KOPT-K1 (cell line): ENCODE measurements at regions not wholly inside any gene's neighbourhood (a gene's known extent, or its start where the extent isn't known, plus 50 kb on each side); places are given as distances from the start of the nearest gene placed in this dataset.

Source experiments
- H3K27ac ChIP-seq: fragments of 200-600 bp; sonication (generic); 2 replicates; pipeline ENCODE4 v1.5.1; 2016; ENCODE audit warnings: antibody characterized with exemption, mild to moderate bottlenecking, low read depth, low read length; ENCODE audit not compliant: poor library complexity, severe bottlenecking
- H3K36me3 ChIP-seq: fragments of 200-600 bp; sonication (generic); 2 replicates; pipeline ENCODE4 v1.5.1; 2017; ENCODE audit warnings: antibody characterized with exemption, mild to moderate bottlenecking, low read length, moderate library complexity; ENCODE audit not compliant: insufficient read depth
- H3K9me3 ChIP-seq: fragments of 200-600 bp; sonication (generic); 2 replicates; pipeline ENCODE4 v1.5.1; 2017; ENCODE audit warnings: antibody characterized with exemption, low read length, mild to moderate bottlenecking; ENCODE audit not compliant: insufficient read depth, poor library complexity, severe bottlenecking

DNA sequence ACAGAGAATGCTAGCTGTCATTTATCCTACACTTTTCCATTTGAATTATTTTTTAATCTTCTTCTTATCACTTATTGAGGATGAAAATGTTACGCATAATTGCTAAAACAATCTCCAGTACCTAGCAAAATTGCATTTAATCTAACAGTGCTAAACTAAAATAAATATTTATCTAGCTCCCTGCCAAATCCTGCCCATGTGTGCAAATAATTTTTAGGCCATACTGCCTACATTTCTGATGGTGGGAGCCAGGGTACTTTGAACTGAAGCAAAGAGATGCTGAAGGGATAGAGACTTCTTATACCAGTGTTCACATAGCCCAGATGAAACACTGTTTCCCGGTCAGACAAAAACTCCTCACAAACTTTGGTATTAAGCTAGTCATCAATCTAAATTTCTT is 1268.7 kb upstream of the PCDH20 start:
- H3K27ac ChIP-seq: no peak overlapping the region
- no peaks in the 10 kb centered on the region for H3K36me3 ChIP-seq
- H3K9me3 ChIP-seq: no peaks in the 10 kb centered on the region

DNA sequence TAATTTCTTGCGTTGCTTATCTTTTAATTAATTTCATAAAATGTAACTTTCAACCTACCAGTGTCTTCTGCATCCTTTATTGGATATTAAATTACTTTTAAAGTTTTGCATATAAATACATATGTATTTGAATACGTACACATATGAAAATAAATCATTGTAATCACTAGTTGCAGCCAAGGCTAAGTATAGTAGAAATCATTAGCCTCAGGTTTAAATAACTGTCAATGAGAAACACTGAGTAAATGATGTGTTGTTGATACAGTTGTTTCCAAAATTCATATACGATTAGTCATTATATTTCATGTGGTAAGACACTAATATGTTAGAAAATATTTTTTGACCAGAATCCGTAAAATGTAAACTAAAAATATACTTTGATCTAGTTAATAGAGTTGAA is 1267.1 kb upstream of the PCDH20 start:
- Histone ChIP-seq H3K9me3 (no peaks in the 10 kb centered on the region), H3K27ac (no peak overlapping the region), H3K36me3 (no peaks in the 10 kb centered on the region)

DNA sequence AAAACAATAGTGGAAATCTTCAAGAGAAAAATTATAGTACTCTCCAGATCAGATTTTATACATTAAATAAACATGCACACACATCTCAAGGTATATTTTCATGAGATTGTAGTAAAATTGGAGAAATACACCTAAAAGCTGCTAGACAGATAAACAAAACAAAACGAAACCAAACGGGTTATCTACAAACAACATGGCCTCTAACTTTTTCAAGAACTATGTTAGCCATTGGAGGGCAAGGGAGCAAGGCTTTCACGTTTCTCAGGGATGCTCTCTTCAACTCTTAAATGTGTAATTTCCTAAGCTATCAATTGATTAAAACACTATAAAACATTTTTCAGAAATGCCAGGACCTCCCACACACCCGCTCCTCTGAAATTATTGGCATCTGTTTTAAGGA is 1262.4 kb upstream of the PCDH20 start:
- H3K9me3 ChIP-seq: no peaks in the 10 kb centered on the region

DNA sequence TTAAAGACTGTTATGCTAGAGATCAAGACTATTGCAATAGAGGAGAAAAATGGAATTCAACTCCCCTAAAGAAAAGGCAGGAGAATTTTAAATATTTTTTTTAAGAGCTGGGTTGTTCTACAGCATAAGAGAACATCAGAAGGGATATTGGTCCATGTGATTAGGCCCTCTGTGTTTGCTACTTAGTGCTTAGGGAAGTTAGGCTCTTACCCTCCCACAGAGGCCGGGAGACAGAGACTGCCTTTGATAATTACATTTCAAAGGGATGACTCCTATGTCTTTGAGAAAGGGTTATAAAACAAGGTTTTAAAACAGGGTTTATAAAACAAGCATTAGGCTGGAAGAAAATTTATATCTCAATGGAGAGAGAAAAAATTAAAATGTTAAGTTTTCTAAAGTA is 1248.1 kb upstream of the PCDH20 start:
- no peaks in the 10 kb centered on the region for H3K36me3 ChIP-seq
- H3K9me3 ChIP-seq: no peaks in the 10 kb centered on the region

More for the DNA sequence above, 1262.4 kb upstream of the PCDH20 start:
- Histone ChIP-seq H3K27ac (no peak overlapping the region), H3K36me3 (no peaks in the 10 kb centered on the region)

DNA sequence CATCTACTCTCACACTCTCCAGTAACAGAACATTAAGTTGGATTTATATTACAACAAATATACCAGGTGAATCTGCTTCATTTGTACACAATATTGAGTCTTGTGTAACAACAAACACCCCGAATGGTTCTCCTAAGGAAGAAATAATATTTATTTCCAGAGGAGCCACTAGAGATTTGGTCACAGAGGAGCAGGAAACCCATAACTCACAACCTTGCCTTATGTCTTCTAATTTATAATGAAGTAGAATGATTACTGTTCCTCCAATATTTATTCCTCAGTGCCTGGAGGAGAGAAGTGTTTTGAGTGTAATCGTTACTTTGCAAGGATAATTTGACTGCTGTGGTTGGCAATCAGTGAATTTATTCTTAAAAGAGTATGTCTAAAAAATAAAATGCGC is 1243.7 kb upstream of the PCDH20 start:
- Histone ChIP-seq H3K9me3 (no peaks in the 10 kb centered on the region), H3K27ac (no peak overlapping the region), H3K36me3 (no peaks in the 10 kb centered on the region)

More for the DNA sequence above, 1248.1 kb upstream of the PCDH20 start:
- no peak overlapping the region for H3K27ac ChIP-seq

DNA sequence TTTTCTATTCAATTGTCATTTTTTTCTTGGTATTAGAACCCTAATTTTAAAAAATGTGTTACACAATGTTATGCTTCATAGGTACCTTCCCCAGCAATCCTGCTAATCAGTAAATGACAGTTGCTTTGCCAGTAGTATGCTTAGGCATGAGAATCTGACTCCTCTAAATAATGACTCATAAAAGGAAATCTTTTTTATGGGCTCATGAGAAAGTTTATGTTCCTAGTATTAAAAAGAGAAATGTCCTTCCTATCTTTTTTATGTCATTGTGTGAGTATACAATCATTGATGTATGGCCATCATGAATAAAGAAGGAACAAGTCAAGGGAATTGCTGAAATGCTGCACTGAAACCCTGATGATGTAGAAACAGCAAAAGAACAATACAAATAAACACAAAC is 1237.7 kb upstream of the PCDH20 start:
- no peaks in the 10 kb centered on the region for H3K9me3 ChIP-seq
- H3K27ac ChIP-seq: no peak overlapping the region
- no peaks in the 10 kb centered on the region for H3K36me3 ChIP-seq

DNA sequence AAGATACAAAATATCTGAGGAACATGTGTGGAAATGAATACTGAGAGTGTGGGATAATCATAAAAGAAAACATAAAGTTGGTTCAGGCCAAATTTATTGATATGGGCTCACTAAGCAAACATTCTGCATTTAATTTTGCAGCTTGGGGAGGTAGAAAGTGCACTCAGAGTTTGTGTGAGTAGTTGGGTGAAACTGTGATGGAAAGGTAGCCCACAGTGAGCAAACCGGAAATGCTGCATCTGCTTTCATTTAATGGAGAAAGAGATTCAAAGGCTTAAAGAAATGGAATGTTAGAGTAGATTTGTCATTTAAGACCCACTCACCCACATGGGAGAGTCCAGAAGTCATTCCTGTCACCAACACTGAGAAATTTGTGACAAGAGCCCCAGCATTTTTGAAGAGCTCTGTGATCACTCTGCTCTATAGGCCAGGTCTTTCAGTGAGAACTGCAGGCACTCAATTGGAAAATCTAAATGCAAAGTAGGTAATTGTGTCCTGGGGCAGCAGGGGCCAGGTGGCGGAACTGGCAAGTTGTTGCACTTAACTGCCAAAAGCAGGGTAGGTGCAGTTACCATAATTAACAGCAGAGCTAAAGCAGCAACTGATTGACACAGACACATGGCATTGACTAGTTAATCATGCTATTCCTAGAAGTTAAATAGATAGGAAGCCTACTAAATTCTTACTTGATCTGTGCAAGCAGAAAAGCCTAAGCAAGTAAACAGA is 1228.3 kb upstream of the PCDH20 start:
- Histone ChIP-seq H3K9me3 (no peaks in the 10 kb centered on the region), H3K27ac (no peak overlapping the region), H3K36me3 (no peaks in the 10 kb centered on the region)

DNA sequence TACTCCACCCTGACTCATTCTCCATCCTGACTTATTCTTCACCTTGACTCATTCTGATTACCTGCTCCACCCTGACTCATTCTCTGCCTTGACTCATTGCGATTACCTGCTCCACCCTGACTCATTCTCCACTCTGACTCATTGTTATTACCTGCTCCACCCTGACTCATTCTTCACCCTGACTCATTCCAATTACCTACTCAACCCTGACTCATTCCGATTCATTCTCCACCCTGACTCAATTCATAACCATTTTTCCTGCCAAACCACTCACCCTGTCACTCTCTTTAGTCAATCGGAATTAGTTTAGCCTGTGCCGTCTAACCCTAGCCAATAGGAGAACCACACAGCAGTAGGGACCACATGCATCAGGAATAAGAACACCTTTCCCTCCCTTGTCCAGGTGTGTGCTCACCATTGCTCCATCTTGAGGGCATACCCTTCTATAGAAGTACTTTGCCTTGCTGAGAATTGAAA is 1227.4 kb upstream of the PCDH20 start:
- H3K9me3 ChIP-seq: no peaks in the 10 kb centered on the region
- H3K36me3 ChIP-seq: no peaks in the 10 kb centered on the region
- H3K27ac ChIP-seq: no peak overlapping the region

DNA sequence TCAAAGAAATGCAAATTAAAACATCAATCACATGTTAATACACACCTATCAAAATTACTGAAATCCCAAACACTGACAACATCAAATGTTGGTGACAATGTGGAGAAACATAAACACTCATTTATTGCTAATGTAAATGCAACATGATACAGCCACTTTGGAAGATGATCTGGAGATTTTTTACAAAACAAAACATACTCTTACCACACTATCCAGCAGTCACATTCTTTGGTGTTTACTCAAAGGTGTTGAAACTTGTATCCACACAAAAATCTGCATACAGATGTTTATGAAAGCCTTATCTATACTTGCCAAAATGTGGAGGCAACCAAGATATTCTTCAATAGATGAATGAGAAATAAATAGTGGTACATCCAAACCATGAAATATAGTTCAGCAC is 1219.5 kb upstream of the PCDH20 start:
- Histone ChIP-seq H3K9me3 (peaks cover 4% of the 10 kb centered on the region), H3K36me3 (no peaks in the 10 kb centered on the region), H3K27ac (no peak overlapping the region)

DNA sequence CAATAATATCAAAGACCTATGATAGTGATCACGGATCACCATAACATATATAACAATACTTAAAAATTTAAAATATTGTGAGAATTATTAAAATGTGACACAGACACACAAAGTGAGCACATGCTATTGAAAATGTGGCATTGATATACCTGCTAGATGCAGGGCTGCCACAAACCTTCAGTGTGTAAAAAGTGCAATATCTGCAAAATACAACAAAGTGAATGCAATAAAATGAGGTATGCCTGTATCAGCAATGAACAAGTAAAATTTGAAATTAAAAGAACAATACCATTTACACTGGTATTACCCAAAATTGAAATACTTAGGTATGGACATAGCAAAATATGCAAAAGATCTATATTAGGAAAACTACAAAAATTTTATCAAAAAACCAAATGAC is 1217.8 kb upstream of the PCDH20 start:
- Histone ChIP-seq H3K9me3 (peaks cover 4% of the 10 kb centered on the region), H3K36me3 (no peaks in the 10 kb centered on the region)

DNA sequence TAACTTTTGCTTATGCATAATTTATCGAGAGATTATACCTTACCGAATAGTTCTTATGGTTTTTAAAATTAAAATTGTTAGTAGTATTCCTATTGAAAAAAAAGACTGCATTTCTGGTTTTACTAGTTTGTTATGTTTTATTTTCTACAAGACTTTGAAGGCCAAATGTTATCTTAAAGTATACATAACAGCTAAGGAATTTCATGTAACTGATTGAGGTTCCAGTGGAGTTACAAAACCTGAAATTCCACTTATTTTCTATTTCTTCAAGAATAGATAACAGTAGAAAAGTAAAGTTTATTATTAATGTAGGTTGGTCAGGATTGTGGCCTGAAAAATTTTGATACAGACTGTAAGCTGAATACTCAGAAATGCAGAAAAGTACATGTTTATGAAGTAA is 1216.0 kb upstream of the PCDH20 start:
- Histone ChIP-seq H3K9me3 (peaks cover 4% of the 10 kb centered on the region), H3K36me3 (no peaks in the 10 kb centered on the region), H3K27ac (no peak overlapping the region)

More for the DNA sequence above, 1217.8 kb upstream of the PCDH20 start:
- no peak overlapping the region for H3K27ac ChIP-seq

DNA sequence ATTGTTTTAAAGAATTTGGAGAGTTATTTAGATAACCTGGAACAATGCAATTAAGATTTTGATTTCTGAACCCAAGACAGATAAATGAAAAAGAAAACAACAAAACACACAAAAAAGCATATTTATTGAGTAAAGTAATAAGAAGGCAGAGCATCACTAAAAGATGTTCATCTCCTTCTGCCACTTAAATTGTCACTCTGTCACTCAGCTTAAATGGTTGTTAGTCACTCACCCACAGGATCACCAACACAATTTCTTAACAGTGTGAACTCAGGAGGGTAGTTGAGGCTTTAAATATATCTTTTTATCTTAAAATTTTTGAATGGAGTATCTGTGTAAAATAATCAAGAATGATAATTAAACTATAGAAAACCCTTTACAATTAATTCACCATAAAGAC is 1215.5 kb upstream of the PCDH20 start:
- Histone ChIP-seq H3K9me3 (peaks cover 4% of the 10 kb centered on the region), H3K36me3 (no peaks in the 10 kb centered on the region), H3K27ac (no peak overlapping the region)

DNA sequence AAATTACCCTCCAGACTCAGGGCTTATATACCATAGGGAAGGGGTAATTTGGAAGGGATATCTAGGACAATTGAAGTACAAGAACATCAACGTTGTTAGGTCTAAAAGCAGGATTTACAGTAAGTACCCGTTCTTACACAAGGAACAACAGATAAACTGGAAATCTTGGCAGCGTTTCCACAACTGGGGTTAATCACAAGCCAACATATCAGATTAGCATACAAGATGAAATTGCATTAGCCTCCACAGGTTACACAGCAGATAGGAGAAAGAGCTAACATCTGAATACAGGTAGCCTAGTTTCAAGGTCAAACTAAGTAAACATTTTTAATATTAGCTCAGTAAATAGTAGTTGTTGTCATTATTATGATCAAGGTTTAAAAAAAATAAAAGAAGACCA is 1214.0 kb upstream of the PCDH20 start:
- Histone ChIP-seq H3K36me3 (no peaks in the 10 kb centered on the region), H3K27ac (no peak overlapping the region), H3K9me3 (peaks cover 4% of the 10 kb centered on the region)

DNA sequence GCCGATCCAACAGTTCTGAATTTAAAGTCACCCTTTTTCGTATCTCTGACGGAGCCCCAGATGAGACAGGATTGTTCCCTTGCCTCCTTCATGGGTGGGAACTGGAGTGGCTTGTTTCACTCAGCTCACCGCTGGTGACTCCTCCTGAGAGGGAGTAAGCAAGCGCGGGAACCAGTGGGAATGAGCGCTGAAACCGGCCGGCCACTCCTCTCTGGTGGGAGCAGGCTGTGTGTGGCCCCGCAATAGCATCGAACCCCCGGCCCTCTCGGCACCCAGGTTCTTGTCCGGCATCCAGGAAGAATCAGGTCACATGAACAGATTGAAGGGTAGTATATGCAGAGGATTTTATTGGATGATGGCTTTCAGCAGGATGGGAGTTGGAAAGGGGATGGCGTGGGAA is 1211.6 kb upstream of the PCDH20 start:
- Histone ChIP-seq H3K27ac (no peak overlapping the region), H3K9me3 (no peaks in the 10 kb centered on the region), H3K36me3 (no peaks in the 10 kb centered on the region)

DNA sequence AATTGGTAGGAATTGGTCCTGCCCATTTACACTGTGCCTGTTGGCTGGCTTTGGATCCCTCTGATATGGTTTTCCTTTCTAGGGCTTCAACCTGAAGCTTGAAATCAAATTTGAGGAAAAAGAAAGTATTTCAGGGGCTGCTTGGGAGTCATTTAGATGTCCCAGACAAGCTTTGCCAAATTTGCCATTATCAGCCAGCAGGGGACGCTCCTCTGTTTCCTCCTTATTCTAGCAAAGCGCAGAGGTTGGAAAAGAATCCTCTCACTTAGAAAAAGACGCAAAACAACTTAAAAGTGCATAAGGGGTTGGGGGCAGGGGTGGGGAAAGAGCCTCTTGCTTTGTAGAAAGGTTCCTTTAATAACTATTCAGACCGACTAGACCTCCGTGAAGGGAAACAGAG is 1211.1 kb upstream of the PCDH20 start:
- H3K9me3 ChIP-seq: no peaks in the 10 kb centered on the region
- no peaks in the 10 kb centered on the region for H3K36me3 ChIP-seq
- H3K27ac ChIP-seq: no peak overlapping the region

DNA sequence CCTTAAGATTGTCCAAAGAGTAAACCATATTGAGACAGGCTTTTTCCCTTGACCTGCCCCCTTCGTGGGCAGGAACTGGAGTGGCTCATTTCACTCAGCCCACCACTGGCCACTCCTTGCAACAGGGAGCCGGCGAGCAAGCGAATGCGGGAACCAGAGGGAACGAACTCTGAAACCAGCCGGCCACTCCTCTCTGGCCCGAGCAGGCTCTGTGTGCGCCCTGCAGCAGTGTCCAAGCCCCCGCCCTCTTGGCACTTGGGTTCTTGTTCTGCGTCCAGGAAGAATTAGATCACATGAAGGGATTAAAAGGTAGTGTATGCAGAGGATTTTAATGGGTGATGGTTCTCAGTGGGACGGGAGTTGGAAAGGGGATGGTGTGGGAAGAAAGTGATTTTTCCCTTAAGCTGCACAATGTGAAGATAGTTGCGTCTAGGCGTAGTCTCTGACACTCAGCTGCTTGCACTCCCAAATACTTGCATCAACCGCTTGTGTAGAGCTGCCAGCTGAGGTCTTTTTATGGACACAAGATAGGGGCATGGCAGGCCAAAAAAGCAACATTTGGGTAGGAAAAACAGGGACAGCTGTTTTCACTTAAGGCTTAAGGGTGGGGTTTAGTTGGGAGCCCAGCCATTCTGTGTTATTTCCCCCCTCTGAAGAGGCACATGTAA is 1209.7 kb upstream of the PCDH20 start:
- Histone ChIP-seq H3K9me3 (no peaks in the 10 kb centered on the region), H3K36me3 (no peaks in the 10 kb centered on the region), H3K27ac (no peak overlapping the region)
